DMS114 treated with DMSO at 0.1 percent for 48 hours (cell line): ENCODE measurements at regions not wholly inside any gene's neighbourhood (a gene's known extent, or its start where the extent isn't known, plus 50 kb on each side); places are given as distances from the start of the nearest gene placed in this dataset.

ENCODE experiments used
- DNase-seq: peaks from one replicate; lab custom pipeline; 2025; ENCODE audit not compliant: unreplicated experiment; lab: John Stamatoyannopoulos, UW

DNA sequence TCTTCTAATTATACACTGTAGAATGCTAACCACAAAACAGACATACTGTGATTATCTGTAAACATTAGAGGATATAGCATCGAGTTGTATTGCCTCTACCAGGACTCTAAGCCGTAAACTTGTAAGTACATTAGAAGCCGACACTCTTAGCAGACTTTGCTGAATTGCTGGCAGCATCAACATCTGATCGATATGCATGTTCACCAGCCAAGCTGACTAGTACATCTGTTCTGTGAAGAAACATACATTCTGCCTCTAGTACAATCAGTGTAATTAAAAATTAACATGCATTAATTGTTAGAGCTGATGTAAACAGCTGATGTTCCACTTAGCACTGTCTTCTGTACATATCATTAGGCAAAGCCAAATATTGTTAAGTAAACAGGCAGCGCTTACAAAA is 502.2 kb downstream of the NR4A2 start:
- no peak for DNase-seq

- DNase-seq, result no peak
These were observed 506.6 kb downstream of the NR4A2 start for GRCh38 chr2:155825876-155826275.

GRCh38 chr2:155815851-155816250 is 516.7 kb downstream of the NR4A2 start:
- DNase-seq, result no peak

DNA sequence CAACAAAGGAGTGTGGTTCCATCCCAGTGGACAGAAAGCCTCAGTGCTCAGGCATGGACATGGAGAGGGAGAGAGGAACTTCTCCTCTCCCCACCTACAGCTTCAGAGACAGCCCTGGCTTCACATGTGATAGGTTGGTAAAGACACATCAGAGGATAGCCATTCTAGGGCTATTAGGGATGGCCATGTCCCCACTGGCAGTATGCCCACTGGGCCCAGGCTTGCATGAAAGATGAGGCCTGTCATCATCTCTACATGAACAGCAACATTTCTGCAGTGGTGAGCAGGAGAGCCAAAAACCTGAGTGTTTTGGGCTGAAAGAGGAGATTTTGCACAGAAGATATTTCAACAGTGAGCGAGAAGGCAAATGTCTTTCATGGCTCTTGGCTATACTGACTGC is 517.2 kb downstream of the NR4A2 start:
- no peak for DNase-seq

GRCh38 chr2:155810411-155810810 is 522.1 kb downstream of the NR4A2 start:
- DNase-seq, result no peak

- DNase-seq, result no peak
These were observed 529.6 kb downstream of the NR4A2 start for GRCh38 chr2:155802888-155803287.

DNA sequence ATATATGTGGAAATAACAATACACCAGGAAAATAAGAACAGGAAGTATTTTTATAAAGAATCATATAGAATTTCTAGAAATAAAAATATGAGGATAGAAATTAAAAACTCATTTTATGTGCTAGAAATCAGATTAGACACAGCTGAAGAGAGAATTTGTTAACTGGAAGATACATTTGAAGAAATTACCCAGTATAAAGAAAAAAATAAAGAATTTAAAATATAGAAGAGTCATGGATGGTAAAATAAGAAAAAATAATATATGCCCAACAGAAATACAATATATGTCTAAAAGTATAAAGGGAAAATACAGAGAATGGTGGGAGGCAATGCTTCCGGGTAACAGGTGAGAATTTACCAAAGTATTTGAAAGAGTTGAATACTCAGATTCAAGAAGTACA is 539.9 kb downstream of the NR4A2 start:
- no peak for DNase-seq

DNA sequence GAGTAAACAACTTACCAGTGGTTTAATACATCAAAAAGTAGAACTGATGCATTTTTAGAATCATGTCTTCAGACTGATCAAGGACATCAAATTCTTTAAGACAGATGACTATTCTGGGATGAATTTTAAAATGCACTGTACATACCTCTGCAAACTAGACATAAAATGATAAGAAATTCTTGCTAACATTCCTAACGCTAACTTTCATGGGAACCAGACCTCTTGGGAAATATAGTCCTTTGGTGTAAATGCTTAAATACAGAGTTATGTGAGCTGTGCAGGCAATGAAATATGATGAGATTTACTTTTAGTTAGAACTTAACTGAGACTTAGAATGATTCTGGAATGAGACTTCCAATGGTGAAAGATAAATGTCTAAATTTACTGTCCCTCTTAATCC is 562.0 kb downstream of the NR4A2 start:
- DNase-seq, result no peak

DNA sequence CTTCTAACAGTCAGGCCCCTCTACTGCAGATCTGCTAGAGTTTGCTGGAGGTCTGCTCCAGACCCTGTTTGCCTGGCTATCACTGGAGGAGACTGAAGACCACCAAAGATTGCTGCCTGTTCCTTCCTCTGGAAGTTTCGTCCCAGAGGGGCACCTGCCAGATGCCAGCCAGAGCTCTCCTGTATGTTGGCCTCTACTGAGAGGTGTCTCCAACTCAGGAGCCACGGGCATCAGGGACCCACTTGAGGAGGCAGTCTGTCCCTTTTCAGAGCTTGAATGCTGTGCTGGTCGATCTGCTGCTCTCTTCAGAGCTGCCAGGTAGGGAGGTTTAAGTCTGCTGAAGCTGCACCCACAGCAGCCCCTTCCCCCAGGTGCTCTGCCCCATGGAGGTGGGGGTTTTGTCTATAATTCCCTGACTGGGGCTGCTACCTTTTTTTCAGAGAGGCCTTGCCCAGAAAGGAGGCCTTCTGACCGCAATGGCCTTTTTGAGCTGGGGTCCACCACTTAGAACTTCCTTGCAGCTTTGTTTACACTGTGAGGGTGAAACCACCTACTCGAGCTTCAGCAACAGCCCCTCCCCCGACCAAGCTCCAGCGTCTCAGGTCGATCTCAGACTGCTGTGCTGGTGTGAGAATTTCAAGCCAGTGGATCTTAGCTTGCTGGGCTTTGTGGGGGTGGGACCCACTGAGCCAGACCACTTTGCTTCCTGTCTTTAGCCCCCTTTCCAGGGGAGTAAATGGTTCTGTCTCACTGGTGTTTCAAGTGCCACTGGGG is 566.0 kb downstream of the NR4A2 start:
- no peak for DNase-seq

DNA sequence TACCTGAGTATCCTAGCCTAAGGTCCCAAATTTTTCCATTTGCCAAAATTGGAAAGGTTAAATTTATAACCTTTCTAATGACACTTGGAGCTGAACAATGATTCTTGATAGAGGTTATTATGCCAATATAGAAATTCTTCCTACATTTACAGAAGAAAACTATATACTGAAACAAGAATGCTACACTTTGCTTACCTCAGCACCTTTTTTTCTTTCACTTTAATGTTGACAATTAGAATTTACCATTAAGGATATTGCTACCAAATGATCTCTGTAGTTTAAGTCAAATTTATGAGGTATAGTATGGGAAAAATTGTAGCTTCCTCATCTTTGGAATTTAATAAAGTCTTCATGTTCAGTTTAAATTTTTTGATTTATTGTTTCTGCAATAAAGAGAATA is 577.0 kb downstream of the NR4A2 start:
- no peak for DNase-seq

DNA sequence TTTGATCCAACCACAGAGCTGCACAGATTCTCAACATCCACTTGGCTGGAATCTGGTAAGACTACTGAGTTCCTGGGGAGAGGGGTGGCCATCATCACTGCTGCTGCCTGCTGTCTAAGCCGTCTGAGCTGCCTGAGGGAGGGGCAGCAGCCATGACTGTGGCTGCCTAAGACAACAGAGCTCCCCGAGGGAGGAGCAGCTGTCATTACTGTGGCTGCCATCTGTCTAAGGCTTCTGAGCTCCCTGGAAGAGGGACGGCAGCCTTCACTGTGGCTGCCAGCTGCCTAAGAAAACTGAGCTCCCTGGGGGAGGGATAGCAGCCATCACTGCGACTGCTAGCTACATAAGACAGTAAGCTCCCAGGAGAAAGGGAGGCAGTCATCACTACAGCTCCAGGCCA is 584.4 kb downstream of the NR4A2 start:
- DNase-seq, result no peak

DNA sequence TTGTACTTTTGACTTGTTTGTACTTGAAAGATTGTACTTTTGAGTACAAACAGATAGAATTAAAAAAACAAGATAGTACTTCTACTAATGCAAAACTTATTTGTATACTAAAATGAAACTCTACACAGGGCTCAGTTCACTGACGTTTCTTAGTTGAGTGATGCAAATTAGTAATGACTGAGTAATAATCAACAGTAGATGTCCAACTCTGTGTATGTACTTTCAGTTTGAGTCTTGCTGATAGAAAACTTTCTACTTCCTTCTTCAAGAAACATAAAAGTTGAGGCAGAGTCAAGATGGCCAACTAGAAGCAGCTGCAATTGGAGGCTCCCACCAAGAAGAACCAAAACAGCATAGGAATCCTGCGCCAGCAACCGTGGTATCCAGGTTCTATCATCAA is 585.0 kb downstream of the NR4A2 start:
- no peak for DNase-seq

- no peak for DNase-seq
These were observed 599.2 kb downstream of the NR4A2 start for GRCh38 chr2:155733091-155733853.

DNA sequence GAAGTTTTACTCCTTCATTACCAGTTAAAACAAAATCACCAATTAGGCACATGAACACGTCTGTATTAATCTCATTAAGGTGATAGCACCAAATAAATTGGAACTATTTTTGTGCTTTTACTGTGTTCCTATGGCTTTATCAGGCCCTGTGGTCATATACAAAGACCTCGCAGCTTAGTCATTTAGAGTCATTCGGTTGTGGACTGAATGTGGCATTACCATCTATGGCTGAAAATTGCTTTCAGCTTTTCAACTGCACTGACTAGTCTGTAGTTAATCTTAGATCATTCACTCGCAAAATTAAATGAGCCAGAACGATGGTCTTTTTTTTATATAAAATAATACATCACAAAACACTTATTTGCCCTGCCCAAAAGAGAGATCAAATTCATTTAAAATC is 601.7 kb downstream of the NR4A2 start:
- DNase-seq, result no peak

DNA sequence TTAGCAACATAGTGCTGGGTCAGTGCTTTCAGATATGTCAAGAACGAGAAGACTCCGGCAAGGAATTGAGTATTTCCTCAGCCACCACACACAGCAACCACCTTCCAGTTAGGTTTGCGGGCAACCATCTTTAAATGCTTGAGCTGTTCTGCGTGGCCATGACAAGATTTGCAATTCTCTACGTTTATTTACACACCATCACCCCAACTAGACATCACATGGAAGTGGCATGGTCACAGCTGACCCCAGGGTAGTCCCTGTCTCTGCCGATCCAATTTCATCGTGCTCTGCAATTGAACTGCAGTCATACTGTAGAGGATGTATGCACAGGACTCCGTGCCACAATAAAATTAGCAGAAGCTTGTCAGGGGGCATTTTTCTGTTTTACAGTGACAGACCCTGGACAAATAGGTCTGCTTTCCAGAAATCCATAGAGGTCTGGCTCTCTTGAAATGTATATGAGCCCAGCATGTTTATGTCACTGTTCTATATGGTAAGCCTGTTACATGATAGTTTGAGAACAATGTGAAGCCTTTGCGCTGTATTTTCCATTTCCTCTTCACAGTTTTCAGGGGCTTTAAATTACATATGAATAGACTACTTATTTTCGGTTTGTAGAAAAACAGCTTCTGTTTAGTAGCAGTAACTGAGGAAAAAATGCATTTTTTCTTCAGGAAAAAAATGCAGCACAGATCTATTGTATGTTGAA is 605.2 kb downstream of the NR4A2 start:
- DNase-seq, result no peak

DNA sequence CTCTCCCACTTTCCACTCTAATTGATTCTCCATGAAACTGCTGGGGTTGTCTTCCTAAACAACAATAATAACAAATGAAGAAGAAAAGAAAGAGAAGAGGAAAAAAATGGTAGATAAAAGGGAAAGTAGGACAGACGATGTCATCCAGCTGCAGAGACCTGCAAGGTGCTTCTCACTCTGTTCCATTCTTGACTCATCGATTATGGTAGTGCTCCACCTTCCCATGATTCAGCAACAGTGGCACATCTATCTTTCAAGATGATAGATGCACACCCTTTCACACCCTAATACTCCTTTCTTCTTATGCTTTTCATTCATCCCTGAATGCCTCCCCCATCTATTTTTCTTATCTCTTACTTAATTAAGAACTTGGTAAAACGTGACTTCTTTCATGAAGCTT is 610.2 kb downstream of the NR4A2 start:
- DNase-seq, result no peak

DNA sequence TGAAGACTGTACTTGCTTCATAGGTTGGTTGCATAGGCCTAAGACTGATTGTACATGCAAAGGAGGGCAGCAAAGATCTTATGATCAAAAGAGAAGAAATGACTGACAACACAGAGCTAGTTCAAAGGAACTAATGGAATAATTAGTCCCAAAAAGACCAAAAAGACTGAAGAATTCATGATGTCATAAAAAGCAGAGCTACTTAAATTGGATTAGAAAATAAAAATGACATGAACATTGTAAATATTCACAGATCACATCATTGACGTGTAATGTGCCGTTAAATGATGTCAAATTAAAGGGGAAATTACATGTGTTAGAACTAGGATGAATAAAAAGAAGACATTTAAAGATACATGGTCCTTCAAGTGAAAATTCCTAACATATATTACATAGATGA is 616.8 kb downstream of the NR4A2 start:
- no peak for DNase-seq

DNA sequence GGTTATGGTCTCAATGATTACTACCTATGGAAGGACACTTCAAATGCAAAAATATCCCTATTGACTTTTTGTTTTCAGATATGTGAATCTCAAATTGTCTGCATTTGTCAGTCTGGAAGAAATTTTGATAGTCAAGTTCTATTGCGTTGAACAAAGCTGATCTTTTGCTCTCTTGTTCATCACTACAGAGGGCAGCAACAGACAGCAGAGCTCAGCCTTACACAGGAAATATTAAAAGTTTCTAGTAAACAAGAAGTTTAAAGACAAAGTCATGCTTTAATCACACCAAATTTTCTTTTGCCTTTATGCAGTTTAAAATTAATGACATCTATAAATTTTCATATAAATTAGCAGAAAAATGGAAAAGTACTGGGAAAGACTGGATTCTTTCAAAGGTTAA is 617.5 kb downstream of the NR4A2 start:
- DNase-seq, result no peak

DNA sequence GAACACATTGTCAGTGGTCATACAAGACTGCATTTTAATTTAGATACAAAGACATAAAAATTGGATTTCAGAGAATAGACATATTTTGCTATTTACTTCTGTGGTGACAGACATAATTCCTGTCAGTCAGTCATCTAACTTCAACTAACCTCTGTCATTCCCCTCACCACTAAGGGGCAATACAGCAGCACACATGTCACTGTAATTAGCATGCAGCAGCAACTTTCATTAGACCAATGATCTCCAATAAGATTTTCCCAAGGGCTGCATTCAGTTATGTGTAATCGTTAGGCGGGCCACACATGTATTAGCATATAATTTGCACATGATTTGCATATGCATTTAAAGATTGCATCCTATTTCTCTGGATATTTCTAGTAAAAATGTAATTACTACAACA is 624.5 kb downstream of the NR4A2 start:
- DNase-seq, result no peak

DNA sequence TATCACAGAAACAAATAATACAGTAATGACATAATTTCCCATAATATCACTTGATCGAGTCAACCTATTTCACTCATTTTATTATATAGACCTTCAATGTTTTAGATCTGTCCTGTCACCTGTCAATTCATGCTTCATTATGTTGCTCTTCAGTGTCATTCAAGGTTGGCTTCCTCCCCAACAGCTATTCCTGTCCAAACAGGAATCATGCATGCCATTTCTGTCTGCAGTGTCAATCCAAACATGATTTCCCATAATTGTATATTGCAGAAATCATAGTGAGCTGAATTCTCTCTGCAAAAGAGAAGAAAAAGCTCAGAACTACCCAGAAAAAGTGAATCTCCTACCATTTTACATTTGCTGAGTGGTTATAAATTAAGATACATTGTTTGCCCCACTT is 628.6 kb downstream of the NR4A2 start:
- no peak for DNase-seq

GRCh38 chr2:155703048-155703447 is 629.5 kb downstream of the NR4A2 start:
- no peak for DNase-seq

DNA sequence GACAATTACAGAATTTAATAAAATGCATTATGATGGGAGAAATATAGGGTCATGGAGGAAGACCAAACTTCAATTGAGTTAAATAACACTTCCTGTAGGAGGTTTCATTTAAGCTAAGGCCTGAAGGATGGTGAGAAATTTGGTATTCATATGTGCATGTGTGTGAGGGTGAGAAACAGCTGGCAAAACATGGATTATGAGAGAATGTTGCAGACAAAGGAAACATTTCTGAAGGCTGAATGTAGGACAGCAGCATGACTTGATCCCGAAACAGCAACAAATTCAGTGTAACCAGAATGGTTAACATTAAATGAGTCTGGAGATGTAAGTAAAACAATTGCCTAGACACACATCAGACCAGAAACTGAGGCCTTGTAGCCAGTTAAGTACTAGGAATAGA is 630.8 kb downstream of the NR4A2 start:
- DNase-seq, result no peak
